ENCODE measurements at regions not wholly inside any gene's neighbourhood (a gene's known extent, or its start where the extent isn't known, plus 50 kb on each side); places are given as distances from the start of the nearest gene placed in this dataset.

GRCh38 chr5:20601678-20602100, 613.7 kb upstream of the CDH18 start:
- TF ChIP-seq CTCF (IDR thresholded peaks at IDR 0.05; ENCODE audit: extremely low read depth in 1 of 2, insufficient read depth in 1 of 2, low read depth in 1 of 2, low read length in 2 of 2) (no peak), GATA2 (IDR thresholded peaks at IDR 0.05; ENCODE audit: insufficient read depth, insufficient read length, low read depth, low read length) (no peak), EZH2 (IDR thresholded peaks at IDR 0.05; ENCODE audit: borderline replicate concordance, low read depth, low read length, severe bottlenecking) (no peak), POLR2AphosphoS5 (IDR thresholded peaks at IDR 0.05; ENCODE audit: insufficient read depth, low read depth, low read length) (no peak), POLR2A (IDR thresholded peaks at IDR 0.05; ENCODE audit: low read depth, low read length) (no peak), MAX (IDR thresholded peaks at IDR 0.05; ENCODE audit: insufficient read depth, insufficient read length) (no peak), JUN (IDR thresholded peaks at IDR 0.05; ENCODE audit: borderline replicate concordance, insufficient read depth, insufficient read length, low read depth) (no peak), FOS (IDR thresholded peaks at IDR 0.05; ENCODE audit: borderline replicate concordance, insufficient read depth, low read length) (no peak), MYC (IDR thresholded peaks at IDR 0.05; ENCODE audit: low read depth, low read length) (no peak)

Measured in endothelial cell of umbilical vein (primary cell).